ENCODE measurements at regions not wholly inside any gene's neighbourhood (a gene's known extent, or its start where the extent isn't known, plus 50 kb on each side); places are given as distances from the start of the nearest gene placed in this dataset.

- TF ChIP-seq, protein P1, sequence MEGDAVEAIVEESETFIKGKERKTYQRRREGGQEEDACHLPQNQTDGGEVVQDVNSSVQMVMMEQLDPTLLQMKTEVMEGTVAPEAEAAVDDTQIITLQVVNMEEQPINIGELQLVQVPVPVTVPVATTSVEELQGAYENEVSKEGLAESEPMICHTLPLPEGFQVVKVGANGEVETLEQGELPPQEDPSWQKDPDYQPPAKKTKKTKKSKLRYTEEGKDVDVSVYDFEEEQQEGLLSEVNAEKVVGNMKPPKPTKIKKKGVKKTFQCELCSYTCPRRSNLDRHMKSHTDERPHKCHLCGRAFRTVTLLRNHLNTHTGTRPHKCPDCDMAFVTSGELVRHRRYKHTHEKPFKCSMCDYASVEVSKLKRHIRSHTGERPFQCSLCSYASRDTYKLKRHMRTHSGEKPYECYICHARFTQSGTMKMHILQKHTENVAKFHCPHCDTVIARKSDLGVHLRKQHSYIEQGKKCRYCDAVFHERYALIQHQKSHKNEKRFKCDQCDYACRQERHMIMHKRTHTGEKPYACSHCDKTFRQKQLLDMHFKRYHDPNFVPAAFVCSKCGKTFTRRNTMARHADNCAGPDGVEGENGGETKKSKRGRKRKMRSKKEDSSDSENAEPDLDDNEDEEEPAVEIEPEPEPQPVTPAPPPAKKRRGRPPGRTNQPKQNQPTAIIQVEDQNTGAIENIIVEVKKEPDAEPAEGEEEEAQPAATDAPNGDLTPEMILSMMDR (conservative IDR thresholded peaks at IDR 0.05; ENCODE audit: low read length), result no peak
- TF ChIP-seq EZH2phosphoT487 (IDR thresholded peaks at IDR 0.05; ENCODE audit: borderline replicate concordance), result no peak
These were observed 1130.2 kb downstream of the DSC3 start for GRCh38 chr18:29912351-29912750.
